NT2/D1 (cell line): ENCODE measurements at regions not wholly inside any gene's neighbourhood (a gene's known extent, or its start where the extent isn't known, plus 50 kb on each side); places are given as distances from the start of the nearest gene placed in this dataset.

Source experiments
- YY1 ChIP-seq: IDR thresholded peaks from 2 replicates; pipeline ENCODE4 v1.6.1; 2011; ENCODE audit not compliant: insufficient read length, insufficient read depth
- ZNF274 ChIP-seq: IDR thresholded peaks from 2 replicates; pipeline ENCODE4 v1.6.1; 2011; ENCODE audit warnings: mild to moderate bottlenecking, low read depth, low read length

- TF ChIP-seq ZNF274, result no peak
- no peak for TF ChIP-seq YY1
Measured at GRCh38 chrX:129247642-129248041, 275.6 kb downstream of the SMARCA1 start.
